ENCODE measurements at regions not wholly inside any gene's neighbourhood (a gene's known extent, or its start where the extent isn't known, plus 50 kb on each side); places are given as distances from the start of the nearest gene placed in this dataset.

- TF ChIP-seq EZH2phosphoT487 (IDR thresholded peaks at IDR 0.05; ENCODE audit: low read depth) (no peak), CTCF (IDR thresholded peaks at IDR 0.05; ENCODE audit: low read depth, low read length) (no peak)
Observed at GRCh38 chr22:27572278-27572666, 229.3 kb downstream of the MN1 start.
